ENCODE measurements at regions not wholly inside any gene's neighbourhood (a gene's known extent, or its start where the extent isn't known, plus 50 kb on each side); places are given as distances from the start of the nearest gene placed in this dataset.

- TF ChIP-seq CTCF (conservative IDR thresholded peaks at IDR 0.05; ENCODE audit: low read depth, low read length) (no peak), POLR2A (IDR thresholded peaks at IDR 0.05; ENCODE audit: low read depth, low read length) (no peak), CEBPB (IDR thresholded peaks at IDR 0.05; ENCODE audit: low read depth, low read length) (no peak), RFX5 (IDR thresholded peaks at IDR 0.05; ENCODE audit: low read depth, low read length) (no peak), CHD1 (IDR thresholded peaks at IDR 0.05; ENCODE audit: low read depth, low read length) (no peak), MAZ (IDR thresholded peaks at IDR 0.05; ENCODE audit: borderline replicate concordance, low read depth, low read length) (no peak), MAFK (IDR thresholded peaks at IDR 0.05; ENCODE audit: low read depth, low read length) (no peak), NFE2L2 (IDR thresholded peaks at IDR 0.05; ENCODE audit: low read depth, low read length) (no peak), BHLHE40 (IDR thresholded peaks at IDR 0.05; ENCODE audit: low read depth, low read length) (no peak), SMC3 (IDR thresholded peaks at IDR 0.05; ENCODE audit: low read depth, low read length) (no peak)
Observed at GRCh38 chr14:62087191-62087590, 325.0 kb downstream of the SNAPC1 start.

Data from IMR-90 (cell line).